ENCODE measurements at regions not wholly inside any gene's neighbourhood (a gene's known extent, or its start where the extent isn't known, plus 50 kb on each side); places are given as distances from the start of the nearest gene placed in this dataset.

DNA sequence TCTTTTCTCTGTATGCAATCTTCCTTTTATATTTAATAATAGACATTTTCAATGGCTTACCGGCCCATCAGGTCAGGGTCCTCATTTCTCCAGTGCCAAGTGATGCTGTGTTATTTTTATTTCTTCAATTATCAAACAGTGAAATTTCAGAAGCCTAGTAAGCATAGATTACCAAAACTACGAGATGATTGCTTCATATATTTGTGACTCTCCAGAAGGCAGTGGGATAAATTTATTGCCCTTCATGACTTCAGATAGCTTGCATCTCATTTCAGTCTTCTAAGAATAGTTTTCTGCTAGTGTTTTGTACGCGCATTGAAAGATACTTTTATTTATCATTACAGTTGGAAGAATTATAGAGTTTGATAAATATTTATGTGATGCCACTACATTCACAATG, 139.6 kb downstream of the FAT3 start:
- TF ChIP-seq, protein P1, sequence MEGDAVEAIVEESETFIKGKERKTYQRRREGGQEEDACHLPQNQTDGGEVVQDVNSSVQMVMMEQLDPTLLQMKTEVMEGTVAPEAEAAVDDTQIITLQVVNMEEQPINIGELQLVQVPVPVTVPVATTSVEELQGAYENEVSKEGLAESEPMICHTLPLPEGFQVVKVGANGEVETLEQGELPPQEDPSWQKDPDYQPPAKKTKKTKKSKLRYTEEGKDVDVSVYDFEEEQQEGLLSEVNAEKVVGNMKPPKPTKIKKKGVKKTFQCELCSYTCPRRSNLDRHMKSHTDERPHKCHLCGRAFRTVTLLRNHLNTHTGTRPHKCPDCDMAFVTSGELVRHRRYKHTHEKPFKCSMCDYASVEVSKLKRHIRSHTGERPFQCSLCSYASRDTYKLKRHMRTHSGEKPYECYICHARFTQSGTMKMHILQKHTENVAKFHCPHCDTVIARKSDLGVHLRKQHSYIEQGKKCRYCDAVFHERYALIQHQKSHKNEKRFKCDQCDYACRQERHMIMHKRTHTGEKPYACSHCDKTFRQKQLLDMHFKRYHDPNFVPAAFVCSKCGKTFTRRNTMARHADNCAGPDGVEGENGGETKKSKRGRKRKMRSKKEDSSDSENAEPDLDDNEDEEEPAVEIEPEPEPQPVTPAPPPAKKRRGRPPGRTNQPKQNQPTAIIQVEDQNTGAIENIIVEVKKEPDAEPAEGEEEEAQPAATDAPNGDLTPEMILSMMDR (conservative IDR thresholded peaks at IDR 0.05 in 1 of 2, IDR thresholded peaks at IDR 0.05 in 1 of 2; ENCODE audit: extremely low read depth in 1 of 2, insufficient read depth in 1 of 2, low read depth in 1 of 2, low read length in 2 of 2): no peak
- TF ChIP-seq EZH2 (IDR thresholded peaks at IDR 0.05; ENCODE audit: borderline replicate concordance, low read length): no peak
